Gastrocnemius medialis (tissue), 4 donors: ENCODE measurements at regions not wholly inside any gene's neighbourhood (a gene's known extent, or its start where the extent isn't known, plus 50 kb on each side); places are given as distances from the start of the nearest gene placed in this dataset.

Experiments used
- POLR2A ChIP-seq, 2 donors: fragments of 450-650 bp; IDR thresholded peaks; one replicate each; pipeline ENCODE4 v1.6.1; 2017; ENCODE audit warnings: antibody characterized with exemption in 2 of 2, mild to moderate bottlenecking in 2 of 2, moderate library complexity in 2 of 2
- TF ChIP-seq, protein P1 (sequence below), 5 experiments: fragments of 450-650 bp in 3 of 5; fragments of 200-600 bp in 2 of 5; sonication (generic) in 2 of 5; IDR thresholded peaks in 4 of 5; conservative IDR thresholded peaks in 1 of 5; 1 replicate in 4 of 5; 2 replicates in 1 of 5; pipeline ENCODE4 v1.5.1; 2016 to 2019; ENCODE audit warnings: antibody characterized with exemption in 5 of 5, mild to moderate bottlenecking in 3 of 5, moderate library complexity in 3 of 5

DNA sequence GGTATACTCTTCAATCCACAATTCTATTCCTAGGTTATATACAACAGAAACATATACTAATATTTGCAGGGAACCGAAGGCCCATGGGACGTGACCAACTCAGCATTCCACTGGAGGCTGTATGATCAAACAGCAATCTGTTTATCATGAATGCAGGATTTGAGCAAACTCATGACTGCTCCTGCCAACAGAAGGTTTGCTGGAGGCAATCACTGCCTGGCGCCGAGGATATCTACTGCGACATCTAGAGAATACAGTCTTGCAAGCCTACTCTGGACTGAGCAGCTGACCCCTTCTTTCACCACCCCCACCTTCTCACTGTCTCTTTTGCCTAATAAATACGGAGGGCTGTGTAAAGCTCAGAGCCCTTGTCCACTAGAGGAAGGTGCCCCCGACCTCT, 90.5 kb upstream of the CDH10 start:
- TF ChIP-seq POLR2A (IDR thresholded peaks at IDR 0.05) = no peak
- TF ChIP-seq, protein P1, sequence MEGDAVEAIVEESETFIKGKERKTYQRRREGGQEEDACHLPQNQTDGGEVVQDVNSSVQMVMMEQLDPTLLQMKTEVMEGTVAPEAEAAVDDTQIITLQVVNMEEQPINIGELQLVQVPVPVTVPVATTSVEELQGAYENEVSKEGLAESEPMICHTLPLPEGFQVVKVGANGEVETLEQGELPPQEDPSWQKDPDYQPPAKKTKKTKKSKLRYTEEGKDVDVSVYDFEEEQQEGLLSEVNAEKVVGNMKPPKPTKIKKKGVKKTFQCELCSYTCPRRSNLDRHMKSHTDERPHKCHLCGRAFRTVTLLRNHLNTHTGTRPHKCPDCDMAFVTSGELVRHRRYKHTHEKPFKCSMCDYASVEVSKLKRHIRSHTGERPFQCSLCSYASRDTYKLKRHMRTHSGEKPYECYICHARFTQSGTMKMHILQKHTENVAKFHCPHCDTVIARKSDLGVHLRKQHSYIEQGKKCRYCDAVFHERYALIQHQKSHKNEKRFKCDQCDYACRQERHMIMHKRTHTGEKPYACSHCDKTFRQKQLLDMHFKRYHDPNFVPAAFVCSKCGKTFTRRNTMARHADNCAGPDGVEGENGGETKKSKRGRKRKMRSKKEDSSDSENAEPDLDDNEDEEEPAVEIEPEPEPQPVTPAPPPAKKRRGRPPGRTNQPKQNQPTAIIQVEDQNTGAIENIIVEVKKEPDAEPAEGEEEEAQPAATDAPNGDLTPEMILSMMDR (IDR thresholded peaks at IDR 0.05 in 4 of 5, conservative IDR thresholded peaks at IDR 0.05 in 1 of 5) = no peak
